ENCODE measurements at regions not wholly inside any gene's neighbourhood (a gene's known extent, or its start where the extent isn't known, plus 50 kb on each side); places are given as distances from the start of the nearest gene placed in this dataset.

DNA sequence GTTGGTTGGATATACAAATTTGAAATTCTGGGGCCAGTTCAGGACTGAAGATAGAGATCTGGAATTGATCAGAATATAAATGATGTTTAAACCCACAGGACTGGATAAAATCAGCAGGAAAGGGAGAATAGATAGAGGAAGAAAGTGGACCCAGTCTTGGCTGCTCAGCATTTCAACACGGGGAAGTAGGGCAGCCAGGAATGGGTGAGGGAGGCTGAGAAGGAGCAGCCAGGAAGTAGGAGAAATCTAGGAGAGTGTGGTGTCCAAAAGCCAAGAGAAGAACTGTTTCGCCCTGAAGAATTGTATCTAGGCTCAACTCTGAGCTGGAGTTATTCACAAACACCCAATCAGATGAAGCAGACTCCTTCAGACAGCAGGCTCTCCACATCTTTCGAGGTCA is 197.9 kb downstream of the CDCA7 start:
- Histone ChIP-seq H2AFZ (replicated peaks) (no peak overlapping the region), H3K27me3 (no peaks in the 10 kb centered on the region), H3F3A (ENCODE audit: low read depth) (no peaks in the 10 kb centered on the region), H4K20me1 (ENCODE audit: low read depth) (no peaks in the 10 kb centered on the region), H3K9me3 (ENCODE audit: low read depth) (no peaks in the 10 kb centered on the region), H3K4me1 (peaks cover 19% of the 10 kb centered on the region), H3K4me3 (no peak overlapping the region), H3K79me2 (ENCODE audit: low read depth) (no peaks in the 10 kb centered on the region), H3K36me3 (no peaks in the 10 kb centered on the region), H3K9ac (no peak overlapping the region), H3K27ac (no peak overlapping the region), H3K4me2 (no peak overlapping the region)
- Mint-ChIP-seq H3K9me3 (peaks cover 5% of the 10 kb centered on the region), H3K4me3 (no peak overlapping the region), H3K36me3 (no peaks in the 10 kb centered on the region), H3K4me1 (peaks cover 6% of the 10 kb centered on the region), H3K27me3 (ENCODE audit: insufficient read depth, low read depth) (peaks cover 5% of the 10 kb centered on the region), H3K27ac (no peak overlapping the region)
- TF ChIP-seq EZH2 (IDR thresholded peaks at IDR 0.05) (no peak), EZH2phosphoT487 (IDR thresholded peaks at IDR 0.05) (no peak)
- TF ChIP-seq, protein P1, sequence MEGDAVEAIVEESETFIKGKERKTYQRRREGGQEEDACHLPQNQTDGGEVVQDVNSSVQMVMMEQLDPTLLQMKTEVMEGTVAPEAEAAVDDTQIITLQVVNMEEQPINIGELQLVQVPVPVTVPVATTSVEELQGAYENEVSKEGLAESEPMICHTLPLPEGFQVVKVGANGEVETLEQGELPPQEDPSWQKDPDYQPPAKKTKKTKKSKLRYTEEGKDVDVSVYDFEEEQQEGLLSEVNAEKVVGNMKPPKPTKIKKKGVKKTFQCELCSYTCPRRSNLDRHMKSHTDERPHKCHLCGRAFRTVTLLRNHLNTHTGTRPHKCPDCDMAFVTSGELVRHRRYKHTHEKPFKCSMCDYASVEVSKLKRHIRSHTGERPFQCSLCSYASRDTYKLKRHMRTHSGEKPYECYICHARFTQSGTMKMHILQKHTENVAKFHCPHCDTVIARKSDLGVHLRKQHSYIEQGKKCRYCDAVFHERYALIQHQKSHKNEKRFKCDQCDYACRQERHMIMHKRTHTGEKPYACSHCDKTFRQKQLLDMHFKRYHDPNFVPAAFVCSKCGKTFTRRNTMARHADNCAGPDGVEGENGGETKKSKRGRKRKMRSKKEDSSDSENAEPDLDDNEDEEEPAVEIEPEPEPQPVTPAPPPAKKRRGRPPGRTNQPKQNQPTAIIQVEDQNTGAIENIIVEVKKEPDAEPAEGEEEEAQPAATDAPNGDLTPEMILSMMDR (IDR thresholded peaks at IDR 0.05): no peak
- DNase-seq (ENCODE audit: low spot score): no peak

DNA sequence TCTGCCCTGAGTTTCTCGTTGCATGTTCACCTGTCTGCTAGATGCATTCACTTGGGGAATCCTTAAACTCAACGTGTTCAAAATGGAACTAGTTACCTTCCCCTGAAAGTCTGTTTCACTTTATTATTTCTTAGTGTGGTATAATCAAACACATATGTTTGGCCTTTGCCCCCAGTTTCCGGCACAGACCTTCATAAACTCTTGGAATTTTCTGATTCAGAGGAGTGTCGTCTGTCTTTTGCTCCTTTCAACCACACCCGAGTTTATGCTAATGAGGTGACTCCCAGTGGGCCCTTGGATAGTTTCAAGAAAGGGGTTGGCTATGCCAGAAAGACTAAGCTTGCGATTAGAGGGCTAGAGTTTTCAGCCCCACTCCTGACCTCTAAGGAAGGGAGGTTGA is 198.9 kb downstream of the CDCA7 start:
- DNase-seq (ENCODE audit: low spot score): no peak
- Histone ChIP-seq H3K4me2 (no peak overlapping the region), H3K79me2 (ENCODE audit: low read depth) (no peaks in the 10 kb centered on the region), H2AFZ (replicated peaks) (no peak overlapping the region), H3K4me1 (peaks cover 11% of the 10 kb centered on the region), H3K36me3 (no peaks in the 10 kb centered on the region), H3K27me3 (no peaks in the 10 kb centered on the region), H4K20me1 (ENCODE audit: low read depth) (no peaks in the 10 kb centered on the region), H3K4me3 (no peak overlapping the region), H3F3A (ENCODE audit: low read depth) (no peaks in the 10 kb centered on the region), H3K9ac (no peak overlapping the region), H3K9me3 (ENCODE audit: low read depth) (no peaks in the 10 kb centered on the region), H3K27ac (no peak overlapping the region)
- Mint-ChIP-seq H3K27ac (no peak overlapping the region), H3K4me1 (peaks cover 6% of the 10 kb centered on the region), H3K9me3 (peaks cover 5% of the 10 kb centered on the region), H3K27me3 (ENCODE audit: insufficient read depth, low read depth) (peaks cover 5% of the 10 kb centered on the region), H3K36me3 (no peaks in the 10 kb centered on the region), H3K4me3 (no peak overlapping the region)
- TF ChIP-seq EZH2phosphoT487 (IDR thresholded peaks at IDR 0.05) (no peak), EZH2 (IDR thresholded peaks at IDR 0.05) (no peak)
- TF ChIP-seq, protein P1 (IDR thresholded peaks at IDR 0.05): no peak

DNA sequence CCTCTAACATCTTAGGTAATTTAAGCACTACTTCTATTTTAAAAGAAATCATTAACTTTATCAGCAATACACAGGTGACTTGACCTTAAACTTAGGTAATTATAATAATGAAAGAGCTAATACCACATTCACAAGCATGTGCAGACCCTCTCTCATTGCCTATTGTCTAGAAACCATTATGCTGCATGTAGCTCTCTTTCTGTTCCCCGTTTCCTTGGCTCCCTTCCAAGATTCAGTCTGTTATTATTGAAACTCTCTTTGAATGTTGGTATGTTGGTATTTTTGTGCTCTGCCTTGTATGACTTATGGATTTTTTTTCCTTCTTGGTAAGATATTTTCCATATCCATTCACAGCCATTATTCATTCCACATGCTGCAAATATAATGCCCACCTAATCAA is 201.2 kb downstream of the CDCA7 start:
- no peaks in the 10 kb centered on the region for H3K36me3 Mint-ChIP-seq
- H3K27ac Mint-ChIP-seq: no peak overlapping the region
- TF ChIP-seq EZH2 (IDR thresholded peaks at IDR 0.05) (no peak), EZH2phosphoT487 (IDR thresholded peaks at IDR 0.05) (no peak)
- TF ChIP-seq, protein P1 (IDR thresholded peaks at IDR 0.05): no peak

More for the DNA sequence above, 201.2 kb downstream of the CDCA7 start:
- no peaks in the 10 kb centered on the region for H3K79me2 ChIP-seq (ENCODE audit: low read depth)
- no peaks in the 10 kb centered on the region for H3K9me3 ChIP-seq (ENCODE audit: low read depth)
- no peak for DNase-seq (ENCODE audit: low spot score)
- no peak overlapping the region for H3K4me3 ChIP-seq
- H3K27me3 ChIP-seq: no peaks in the 10 kb centered on the region
- peaks cover 11% of the 10 kb centered on the region for H3K4me1 ChIP-seq
- no peaks in the 10 kb centered on the region for H3F3A ChIP-seq (ENCODE audit: low read depth)
- H3K27ac ChIP-seq: no peak overlapping the region
- peaks cover 6% of the 10 kb centered on the region for H3K4me1 Mint-ChIP-seq
- H3K4me2 ChIP-seq: no peak overlapping the region
- no peaks in the 10 kb centered on the region for H3K36me3 ChIP-seq
- H3K9me3 Mint-ChIP-seq: peaks cover 3% of the 10 kb centered on the region
- H3K4me3 Mint-ChIP-seq: no peak overlapping the region
- H4K20me1 ChIP-seq (ENCODE audit: low read depth): no peaks in the 10 kb centered on the region
- peaks cover 9% of the 10 kb centered on the region for H3K27me3 Mint-ChIP-seq (ENCODE audit: insufficient read depth, low read depth)
- no peak overlapping the region for H2AFZ ChIP-seq (replicated peaks)
- H3K9ac ChIP-seq: no peak overlapping the region

Data from neural progenitor cell (in vitro differentiated cells).